ENCODE measurements at regions not wholly inside any gene's neighbourhood (a gene's known extent, or its start where the extent isn't known, plus 50 kb on each side); places are given as distances from the start of the nearest gene placed in this dataset.

GRCh38 chr4:134470544-134470943, 269.0 kb upstream of the PABPC4L start:
- DNase-seq, result no peak

- peak; percentile 29 for DNase-seq
Measured at GRCh38 chr4:134465417-134465816, 263.8 kb upstream of the PABPC4L start.

GRCh38 chr4:134463771-134464170, 262.2 kb upstream of the PABPC4L start:
- DNase-seq, result no peak

GRCh38 chr4:134426821-134427220, 225.2 kb upstream of the PABPC4L start:
- DNase-seq, result no peak

GRCh38 chr4:134425756-134426155, 224.2 kb upstream of the PABPC4L start:
- no peak for DNase-seq

- DNase-seq, result no peak
Measured at GRCh38 chr4:134422776-134423175, 221.2 kb upstream of the PABPC4L start.

- no peak for DNase-seq
Measured at GRCh38 chr4:134421734-134422133, 220.1 kb upstream of the PABPC4L start.

- no peak for DNase-seq
Measured at GRCh38 chr4:134408897-134409296, 207.3 kb upstream of the PABPC4L start.

GRCh38 chr4:134401798-134402197, 200.2 kb upstream of the PABPC4L start:
- DNase-seq, result no peak

GRCh38 chr4:134393592-134393991, 192.0 kb upstream of the PABPC4L start:
- no peak for DNase-seq

GRCh38 chr4:134390319-134390718, 188.7 kb upstream of the PABPC4L start:
- DNase-seq, result no peak

GRCh38 chr4:134388351-134388750, 186.8 kb upstream of the PABPC4L start:
- no peak for DNase-seq

GRCh38 chr4:134382478-134383227, 181.1 kb upstream of the PABPC4L start:
- DNase-seq, result no peak

- DNase-seq, result no peak
Measured at GRCh38 chr4:134375775-134376174, 174.2 kb upstream of the PABPC4L start.

GRCh38 chr4:134365852-134366251, 164.3 kb upstream of the PABPC4L start:
- DNase-seq, result no peak

- DNase-seq, result no peak
Measured at GRCh38 chr4:134364928-134365327, 163.3 kb upstream of the PABPC4L start.

GRCh38 chr4:134345244-134345643, 143.7 kb upstream of the PABPC4L start:
- DNase-seq, result no peak

- no peak for DNase-seq
Measured at GRCh38 chr4:134343656-134344055, 142.1 kb upstream of the PABPC4L start.

GRCh38 chr4:134343081-134343480, 141.5 kb upstream of the PABPC4L start:
- no peak for DNase-seq

- no peak for DNase-seq
Measured at GRCh38 chr4:134337574-134337973, 136.0 kb upstream of the PABPC4L start.

- no peak for DNase-seq
Measured at GRCh38 chr4:134328741-134329140, 127.2 kb upstream of the PABPC4L start.

- DNase-seq, result no peak
Measured at GRCh38 chr4:134327274-134328122, 125.9 kb upstream of the PABPC4L start.

- no peak for DNase-seq
Measured at GRCh38 chr4:134326866-134327265, 125.3 kb upstream of the PABPC4L start.

GRCh38 chr4:134324179-134324578, 122.6 kb upstream of the PABPC4L start:
- no peak for DNase-seq
